ENCODE measurements at regions not wholly inside any gene's neighbourhood (a gene's known extent, or its start where the extent isn't known, plus 50 kb on each side); places are given as distances from the start of the nearest gene placed in this dataset.

DNA sequence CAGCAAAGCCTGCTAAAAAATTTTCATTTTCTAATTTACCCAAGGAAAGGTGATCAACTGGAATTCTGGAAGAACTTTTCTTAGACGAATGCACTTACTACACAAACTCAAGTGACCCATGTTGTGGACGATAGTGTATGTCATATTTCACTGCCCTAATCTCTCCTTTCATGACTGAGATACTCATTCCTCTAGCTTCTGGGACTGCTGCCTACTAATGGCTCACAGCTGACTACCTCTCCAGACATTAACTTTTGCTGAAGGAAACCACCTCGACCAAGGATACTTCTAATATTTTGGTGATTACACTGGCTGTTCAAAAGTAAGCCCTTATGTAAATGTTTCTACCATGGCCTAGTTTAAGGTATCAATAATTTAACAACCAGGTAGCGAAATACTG lies 959.9 kb upstream of the GHITM start:
- TF ChIP-seq CTCF (IDR thresholded peaks at IDR 0.05; ENCODE audit: low read depth, low read length), result no peak
- DNase-seq (ENCODE audit: extremely low read depth, low read depth), result no peak

- no peak for TF ChIP-seq CTCF (IDR thresholded peaks at IDR 0.05; ENCODE audit: low read depth, low read length)
- DNase-seq (ENCODE audit: extremely low read depth, low read depth), result no peak
These were observed 957.2 kb upstream of the GHITM start for GRCh38 chr10:83182076-83182475.

- TF ChIP-seq CTCF (IDR thresholded peaks at IDR 0.05; ENCODE audit: low read depth, low read length), result no peak
- no peak for DNase-seq (ENCODE audit: extremely low read depth, low read depth)
These were observed 954.7 kb upstream of the GHITM start for GRCh38 chr10:83184641-83185040.

- no peak for TF ChIP-seq CTCF (IDR thresholded peaks at IDR 0.05; ENCODE audit: low read depth, low read length)
- DNase-seq (ENCODE audit: extremely low read depth, low read depth), result no peak
These were observed 948.7 kb upstream of the GHITM start for GRCh38 chr10:83190614-83191013.

DNA sequence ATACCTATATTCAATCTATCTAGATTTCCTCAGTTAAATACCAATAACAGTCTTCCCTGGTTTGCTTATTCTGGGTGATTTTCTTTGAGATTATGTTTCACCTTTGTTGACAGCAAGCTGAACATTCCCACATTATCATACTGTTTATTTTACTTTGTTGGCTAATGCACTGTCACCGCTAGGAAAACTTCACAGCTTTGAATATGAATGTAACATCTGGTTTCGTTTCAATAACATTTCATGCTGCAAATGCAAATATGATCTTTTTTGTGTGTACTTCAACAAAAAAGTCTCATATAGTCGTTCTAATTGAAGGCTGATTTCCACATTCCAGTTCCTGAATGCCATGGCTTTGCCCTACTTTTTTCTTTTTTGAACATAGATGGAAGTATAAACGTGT lies 946.3 kb upstream of the GHITM start:
- TF ChIP-seq CTCF (IDR thresholded peaks at IDR 0.05; ENCODE audit: low read depth, low read length), result no peak

GRCh38 chr10:83195021-83195420 lies 944.3 kb upstream of the GHITM start:
- no peak for DNase-seq (ENCODE audit: extremely low read depth, low read depth)
- no peak for TF ChIP-seq CTCF (IDR thresholded peaks at IDR 0.05; ENCODE audit: low read depth, low read length)

More for the DNA sequence above, 946.3 kb upstream of the GHITM start:
- no peak for DNase-seq (ENCODE audit: extremely low read depth, low read depth)

DNA sequence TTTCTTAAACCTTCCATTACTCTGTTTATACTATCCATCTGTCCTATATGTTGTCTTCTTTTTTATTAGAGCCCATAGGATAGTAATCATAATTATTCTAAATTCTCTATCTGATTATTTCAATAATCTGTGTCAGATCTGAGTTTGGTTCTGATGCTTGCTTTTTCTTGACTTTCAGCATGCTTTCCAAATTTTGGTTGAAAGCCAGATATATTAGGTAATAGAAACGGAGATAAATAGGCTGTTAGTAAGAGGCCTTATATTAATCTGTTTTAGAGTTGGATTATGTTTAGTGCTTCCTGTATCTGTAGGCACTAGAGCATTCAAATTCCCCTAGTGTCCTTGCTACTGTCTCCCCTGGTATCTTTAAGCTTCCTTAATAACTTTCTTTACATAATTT lies 939.9 kb upstream of the GHITM start:
- no peak for DNase-seq (ENCODE audit: extremely low read depth, low read depth)
- TF ChIP-seq CTCF (IDR thresholded peaks at IDR 0.05; ENCODE audit: low read depth, low read length), result no peak

All from AG09319 (cell line).